Left renal pelvis (tissue), 4 donors: ENCODE measurements at regions not wholly inside any gene's neighbourhood (a gene's known extent, or its start where the extent isn't known, plus 50 kb on each side); places are given as distances from the start of the nearest gene placed in this dataset.

Experiments used
- DNase-seq, 4 donors: peaks; one replicate each; pipeline ENCODE4 v3.0.0-alpha.2; 2013; ENCODE audit warnings: low read depth in 4 of 4, low spot score in 3 of 4

GRCh38 chr3:184632551-184633236, 71.1 kb downstream of the EPHB3 start:
- no peak for DNase-seq
